ENCODE measurements at regions not wholly inside any gene's neighbourhood (a gene's known extent, or its start where the extent isn't known, plus 50 kb on each side); places are given as distances from the start of the nearest gene placed in this dataset.

DNA sequence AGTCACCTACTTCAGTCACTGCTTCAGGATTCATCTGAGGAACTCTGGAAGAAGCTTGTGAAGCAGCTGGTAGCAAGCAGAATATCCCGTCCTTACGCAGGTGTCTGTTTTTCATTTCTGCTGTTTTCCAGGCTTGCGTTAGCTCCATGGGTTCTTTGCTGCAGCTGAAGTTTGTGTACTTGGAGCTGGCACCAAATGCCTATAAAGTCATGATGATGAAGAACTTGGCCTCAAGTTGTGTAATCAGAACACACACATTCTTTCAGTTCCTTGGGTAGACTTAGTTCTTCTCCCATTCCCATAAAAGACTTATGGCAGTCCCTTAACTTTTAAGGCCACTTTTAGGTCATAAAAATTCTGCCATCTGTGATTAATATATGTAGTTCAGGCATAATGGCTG is 116.7 kb downstream of the LRRC70 start:
- TF ChIP-seq POLR2A (IDR thresholded peaks at IDR 0.05; ENCODE audit: low read length) (no peak), GATA1 (IDR thresholded peaks at IDR 0.05; ENCODE audit: low read depth, low read length) (no peak)
